ENCODE measurements at regions not wholly inside any gene's neighbourhood (a gene's known extent, or its start where the extent isn't known, plus 50 kb on each side); places are given as distances from the start of the nearest gene placed in this dataset.

- peak; percentile 21 to 25 for DNase-seq (ENCODE audit: low read depth in 2 of 2)
Observed at GRCh38 chr16:79334127-79334526, 266.4 kb downstream of the MAF start.

GRCh38 chr16:79331066-79331465 is 269.5 kb downstream of the MAF start:
- DNase-seq (ENCODE audit: low read depth in 2 of 2), result no peak

GRCh38 chr16:79329967-79330366 is 270.6 kb downstream of the MAF start:
- DNase-seq (ENCODE audit: low read depth in 2 of 2), result no peak

DNA sequence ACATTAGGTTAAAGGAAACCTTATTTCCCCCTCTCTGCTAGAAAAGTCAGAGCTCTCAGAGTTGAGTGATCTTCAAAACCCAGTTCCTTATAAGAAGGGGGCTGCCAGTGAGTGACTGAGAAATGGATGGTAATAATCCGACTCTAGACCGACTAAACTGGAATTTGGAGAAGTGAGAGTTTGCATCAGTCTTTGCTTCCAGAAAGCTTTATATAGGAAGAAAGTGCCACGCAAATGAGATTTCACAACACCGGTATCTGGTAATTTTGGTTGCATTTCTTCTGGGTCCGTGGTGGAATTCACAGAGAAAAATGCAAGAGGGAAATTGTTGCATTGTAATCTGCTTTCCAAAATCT is 271.4 kb downstream of the MAF start:
- no peak for DNase-seq (ENCODE audit: low read depth in 2 of 2)

DNA sequence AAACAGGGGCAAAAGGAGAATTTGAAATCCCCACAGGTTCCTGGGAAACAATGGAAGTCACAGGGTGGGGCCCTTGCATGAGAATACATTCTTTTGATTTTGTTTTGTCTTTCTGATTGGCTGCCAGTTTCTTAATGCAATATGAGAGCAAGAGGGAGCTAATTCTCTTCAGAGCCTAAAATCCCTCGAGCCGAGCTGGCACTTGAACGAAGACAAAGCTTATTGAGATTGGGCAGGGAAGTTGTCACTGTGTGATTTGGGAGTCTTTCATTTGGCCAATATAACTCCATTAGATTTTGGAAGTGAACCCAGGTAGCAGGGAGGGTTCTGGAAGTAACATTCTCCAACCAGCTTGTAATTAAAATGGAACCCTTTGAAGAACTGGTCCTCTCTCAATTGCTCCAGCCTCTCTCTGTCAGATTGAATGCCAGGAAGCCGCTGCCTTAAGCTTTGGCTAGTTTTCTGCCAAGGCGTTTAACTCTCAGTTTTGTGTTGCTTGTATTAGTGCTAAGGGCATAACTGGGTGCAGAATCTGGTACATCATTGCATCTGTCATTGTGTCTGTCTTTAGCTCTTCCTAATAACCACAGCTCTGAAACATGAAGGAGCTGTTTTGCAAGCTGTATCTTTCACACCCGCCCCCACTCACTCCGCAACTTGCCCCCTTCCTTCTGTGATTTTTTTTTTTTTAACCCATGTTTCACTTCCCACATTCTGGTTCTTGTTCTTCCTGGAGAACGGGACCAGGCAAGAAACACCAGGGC is 272.0 kb downstream of the MAF start:
- DNase-seq (ENCODE audit: low read depth in 2 of 2), result no peak

DNA sequence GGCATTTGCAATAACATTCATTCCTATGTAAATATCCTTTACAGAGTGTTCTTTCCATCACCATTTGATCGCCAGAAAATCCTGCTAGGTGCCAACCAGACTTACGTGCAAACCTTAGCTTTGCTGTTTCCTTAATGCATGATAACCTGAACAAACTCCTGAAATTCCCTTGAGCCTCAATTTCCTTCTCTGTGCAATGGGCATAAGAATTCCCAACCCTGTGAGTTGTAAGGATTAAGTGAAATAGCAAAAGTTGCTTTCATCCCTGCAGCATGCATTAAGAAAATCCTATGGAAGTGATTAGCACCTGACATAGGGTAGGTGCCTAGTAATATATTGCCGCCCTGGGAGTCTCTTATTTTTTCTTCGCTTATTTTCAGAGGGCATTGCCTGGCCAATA is 272.7 kb downstream of the MAF start:
- DNase-seq (ENCODE audit: low read depth in 2 of 2), result no peak

- no peak for DNase-seq (ENCODE audit: low read depth in 2 of 2)
Observed at GRCh38 chr16:79326549-79326948, 274.0 kb downstream of the MAF start.

DNA sequence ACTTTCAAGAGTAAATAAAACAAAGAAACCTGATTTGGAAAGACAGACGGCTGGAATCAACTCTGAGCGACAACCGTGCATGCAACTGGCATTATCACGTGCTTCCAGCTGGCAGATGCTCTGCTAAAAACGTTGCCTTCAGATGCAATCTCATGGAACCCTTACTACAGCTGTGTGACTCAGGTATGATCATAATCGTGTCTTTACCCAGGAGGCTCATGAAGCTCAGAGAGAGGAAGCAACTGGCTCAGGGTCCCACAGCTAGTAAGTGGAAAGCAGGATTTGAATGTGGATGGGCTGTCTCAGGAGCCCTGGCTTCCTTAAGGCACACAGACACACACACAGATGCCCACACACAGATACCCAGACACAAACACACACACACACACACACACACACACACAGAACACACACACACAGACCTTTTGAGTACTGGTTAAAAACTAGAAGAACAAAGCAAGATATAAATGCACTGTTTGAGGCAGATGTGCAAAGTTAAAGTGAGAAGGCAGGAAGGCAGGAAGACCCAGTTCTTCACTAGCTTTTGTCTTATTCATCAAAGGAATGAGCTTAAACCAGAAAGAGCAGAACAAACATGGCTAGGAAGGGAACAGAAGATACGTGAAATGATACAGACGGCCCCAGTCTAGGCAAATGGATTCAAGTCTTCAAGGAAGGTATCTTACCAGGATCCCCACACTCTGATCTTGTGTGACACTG is 275.2 kb downstream of the MAF start:
- no peak for DNase-seq (ENCODE audit: low read depth in 2 of 2)

- DNase-seq (ENCODE audit: low read depth in 2 of 2), result no peak
Observed at GRCh38 chr16:79320956-79321355, 279.6 kb downstream of the MAF start.

- DNase-seq (ENCODE audit: low read depth in 2 of 2), result no peak
Observed at GRCh38 chr16:79318143-79318899, 282.2 kb downstream of the MAF start.

GRCh38 chr16:79317521-79317920 is 283.0 kb downstream of the MAF start:
- DNase-seq (ENCODE audit: low read depth in 2 of 2), result no peak

DNA sequence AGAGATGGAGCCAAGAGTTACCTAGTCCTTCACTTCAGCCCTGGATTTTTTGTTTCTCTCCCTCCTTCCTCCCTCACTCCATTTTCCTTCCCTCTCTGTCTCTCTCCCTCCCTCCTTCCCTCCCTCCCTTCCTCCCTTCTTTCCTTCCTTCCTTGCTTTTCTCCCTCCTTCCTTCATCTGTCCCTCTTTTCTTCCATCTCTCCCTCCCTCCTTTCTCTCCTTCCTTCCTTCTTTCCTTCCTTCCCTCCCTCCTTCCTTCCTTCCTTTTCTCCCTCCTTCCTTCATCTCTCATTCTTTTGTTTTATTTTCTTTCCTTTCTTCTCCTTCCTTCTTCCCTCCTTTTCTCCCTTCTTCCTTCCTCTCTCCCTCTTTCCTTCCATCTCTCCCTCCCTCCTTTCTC is 283.5 kb downstream of the MAF start:
- DNase-seq (ENCODE audit: low read depth in 2 of 2), result no peak

DNA sequence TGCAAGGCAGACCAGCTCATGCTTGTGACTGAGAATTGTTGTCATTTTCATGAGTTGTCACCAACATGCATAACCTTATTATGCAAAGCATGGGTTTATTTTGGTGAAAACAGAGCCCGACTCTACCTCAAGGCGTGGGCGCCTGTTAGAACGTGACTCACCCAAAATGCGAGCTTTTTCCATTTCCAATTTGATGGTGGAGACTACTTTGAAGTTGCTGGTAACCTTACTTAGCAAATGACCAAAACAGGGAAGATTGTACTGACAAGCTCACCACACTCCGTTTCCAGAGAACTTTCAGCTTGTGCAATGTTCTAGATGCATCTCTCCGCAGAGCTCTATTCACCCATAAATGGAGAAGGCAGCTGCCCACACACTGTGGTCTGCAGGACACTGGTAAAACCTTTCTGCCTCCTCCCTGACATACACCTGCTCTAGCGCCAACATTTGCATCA is 284.5 kb downstream of the MAF start:
- DNase-seq (ENCODE audit: low read depth in 2 of 2), result peak; percentile 43 to 59

DNA sequence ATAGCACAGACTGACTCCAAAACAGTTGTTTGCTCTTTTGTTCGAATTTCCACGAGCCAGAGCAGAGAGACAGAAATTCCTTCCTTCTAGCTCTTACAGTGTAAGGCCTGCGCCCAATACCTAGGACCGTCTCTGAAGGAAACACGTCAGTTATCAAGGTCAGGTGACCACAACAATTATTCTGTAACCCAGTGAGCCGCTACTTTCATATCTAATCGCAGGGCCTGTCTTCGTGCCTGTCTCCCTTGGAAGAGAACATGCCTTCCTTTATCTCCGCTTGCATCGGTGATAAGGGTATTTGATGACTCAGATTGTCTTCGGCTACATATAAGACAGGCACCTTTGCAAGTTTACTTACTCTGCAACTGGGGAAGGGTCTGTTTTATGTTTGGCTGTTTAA is 288.0 kb downstream of the MAF start:
- no peak for DNase-seq (ENCODE audit: low read depth in 2 of 2)

GRCh38 chr16:79310710-79311109 is 289.8 kb downstream of the MAF start:
- no peak for DNase-seq (ENCODE audit: low read depth in 2 of 2)

DNA sequence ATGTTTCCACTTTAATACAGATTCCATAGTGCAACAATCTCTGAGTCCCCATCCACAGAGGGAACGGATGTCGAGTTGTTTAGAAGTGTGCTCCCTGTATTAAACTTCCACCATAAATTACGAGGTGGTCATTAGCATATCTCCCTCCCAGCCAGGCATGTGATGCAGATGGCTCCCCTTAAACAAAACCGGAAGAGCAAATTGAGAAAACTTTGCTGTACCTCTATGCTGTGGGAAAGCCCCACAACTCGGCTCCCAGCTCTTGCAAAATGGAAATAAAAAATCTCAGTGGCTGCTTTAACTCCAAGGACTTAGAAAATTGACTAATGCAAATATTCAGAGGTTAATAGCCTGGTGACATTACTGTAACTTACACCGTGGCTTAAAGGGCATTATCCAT is 290.9 kb downstream of the MAF start:
- DNase-seq (ENCODE audit: low read depth in 2 of 2), result no peak

GRCh38 chr16:79307214-79307613 is 293.3 kb downstream of the MAF start:
- DNase-seq (ENCODE audit: low read depth in 2 of 2), result no peak

- DNase-seq (ENCODE audit: low read depth in 2 of 2), result no peak
Observed at GRCh38 chr16:79305074-79305473, 295.5 kb downstream of the MAF start.

DNA sequence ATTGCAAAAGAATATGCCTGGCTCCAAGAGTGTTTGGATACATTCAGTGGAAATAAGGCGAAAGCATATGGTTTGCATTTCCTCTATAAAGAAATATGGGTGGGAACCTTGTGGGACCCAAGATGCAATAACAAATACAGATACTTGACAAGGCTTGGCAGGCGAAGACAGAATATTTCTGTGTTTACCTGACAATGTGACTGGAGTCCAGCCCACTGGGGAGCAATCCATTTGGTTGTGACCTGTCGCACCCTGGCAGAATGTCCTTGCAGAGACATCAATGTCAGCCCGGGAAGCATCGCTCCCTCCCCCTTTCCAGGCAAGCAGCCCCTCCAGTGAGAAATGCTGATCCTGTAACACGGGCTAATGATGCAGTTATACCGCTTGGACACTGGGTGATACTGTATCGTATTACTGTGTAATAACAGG is 296.6 kb downstream of the MAF start:
- DNase-seq (ENCODE audit: low read depth in 2 of 2), result no peak

DNA sequence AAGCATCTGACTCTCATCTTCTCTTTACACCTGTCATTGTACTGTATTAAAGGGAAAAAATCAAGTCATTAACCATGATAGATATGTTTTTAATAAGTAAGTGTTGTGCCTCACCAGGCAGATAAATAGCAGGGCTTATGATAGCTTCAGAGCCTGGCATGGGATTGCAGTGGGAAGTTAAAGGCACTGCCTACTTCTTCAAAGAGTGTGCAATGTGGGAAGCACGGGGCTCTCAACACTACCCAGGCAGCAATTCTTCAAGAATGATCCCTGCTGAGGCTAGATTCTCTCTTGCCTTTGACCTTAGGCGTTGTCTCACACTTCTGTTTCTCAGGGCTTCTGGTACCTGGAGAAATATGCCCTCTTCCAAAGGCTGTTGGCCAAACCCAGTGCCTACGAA is 297.3 kb downstream of the MAF start:
- DNase-seq (ENCODE audit: low read depth in 2 of 2), result no peak

- DNase-seq (ENCODE audit: low read depth in 2 of 2), result no peak
Observed at GRCh38 chr16:79302731-79303130, 297.8 kb downstream of the MAF start.

- no peak for DNase-seq (ENCODE audit: low read depth in 2 of 2)
Observed at GRCh38 chr16:79301051-79301450, 299.5 kb downstream of the MAF start.

Measured in activated CD4-positive, alpha-beta T cell treated with anti-CD3 and anti-CD28 coated beads for 24 hours (primary cell).